ENCODE measurements at regions not wholly inside any gene's neighbourhood (a gene's known extent, or its start where the extent isn't known, plus 50 kb on each side); places are given as distances from the start of the nearest gene placed in this dataset.

DNA sequence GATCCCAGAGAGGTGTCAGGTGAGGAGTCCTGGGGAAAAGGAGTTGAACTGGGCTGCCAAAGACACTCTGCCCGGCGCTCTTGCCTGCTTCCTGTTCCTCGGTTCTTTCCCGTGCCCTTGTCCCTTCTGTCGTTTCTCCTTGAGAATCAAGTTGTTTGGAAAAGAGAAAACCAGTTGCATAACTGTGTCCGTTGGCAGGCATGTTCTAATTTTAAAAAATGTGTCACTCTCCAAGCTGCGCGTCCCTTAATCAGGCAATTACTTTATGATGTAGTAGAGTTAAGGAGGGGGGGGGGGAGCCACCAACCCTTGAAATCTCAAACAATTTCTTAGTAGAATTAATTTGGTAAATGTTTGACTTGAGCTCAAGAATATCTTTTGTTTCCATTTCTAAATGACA is 105.9 kb upstream of the IGSF21 start:
- Histone ChIP-seq H4K91ac (replicated peaks; ENCODE audit: insufficient read length, low read length) (no peak overlapping the region), H2BK120ac (replicated peaks; ENCODE audit: low read depth, low read length) (no peak overlapping the region), H3K79me1 (ENCODE audit: low read depth, low read length) (no peaks in the 10 kb centered on the region), H3K4me3 (ENCODE audit: extremely low read depth in 1 of 4, insufficient read depth in 2 of 4, low read depth in 3 of 4, low read length in 4 of 4) (no peak overlapping the region), H4K20me1 (replicated peaks in 1 of 2; ENCODE audit: control insufficient read depth in 1 of 2, insufficient read depth in 2 of 2, low read length in 2 of 2) (no peaks in the 10 kb centered on the region), H3K56ac (replicated peaks; ENCODE audit: insufficient read length, low read depth, low read length) (no peak overlapping the region), H4K8ac (ENCODE audit: extremely low read depth, insufficient read depth, low read length) (no peak overlapping the region), H3K4me1 (replicated peaks in 1 of 4; ENCODE audit: control insufficient read depth in 3 of 4, insufficient read depth in 4 of 4, low read length in 3 of 4) (no peaks in the 10 kb centered on the region; a peak in 2 of 7 replicates), H2BK5ac (ENCODE audit: low read depth, low read length) (no peak overlapping the region), H2AK5ac (ENCODE audit: low read depth, low read length) (no peak overlapping the region), H3K36me3 (ENCODE audit: control insufficient read depth in 2 of 4, insufficient read depth in 4 of 4, low read length in 3 of 4) (no peaks in the 10 kb centered on the region), H3K4ac (replicated peaks; ENCODE audit: insufficient read length, low read depth, low read length) (no peak overlapping the region), H3K79me2 (ENCODE audit: control insufficient read depth in 1 of 2, insufficient read depth in 2 of 2, low read length in 2 of 2) (no peaks in the 10 kb centered on the region), H3K23ac (ENCODE audit: insufficient read length) (no peak overlapping the region), H3K18ac (ENCODE audit: extremely low read depth, low read length) (no peak overlapping the region), H3K4me2 (ENCODE audit: insufficient read depth in 1 of 2, low read depth in 2 of 2, low read length in 2 of 2) (no peak overlapping the region), H3K27me3 (replicated peaks in 1 of 4; ENCODE audit: control insufficient read depth in 3 of 4, extremely low read depth in 1 of 4, insufficient read depth in 3 of 4, low read length in 3 of 4) (peaks cover 0 to 3% (median 1%) of the 10 kb centered on the region in 4 experiments; a peak in 2 of 7 replicates), H4K5ac (ENCODE audit: insufficient read length, low read depth, low read length) (no peak overlapping the region), H3K9me3 (ENCODE audit: insufficient read depth in 2 of 2, low read depth in 1 of 2, low read length in 1 of 2) (no peaks in the 10 kb centered on the region), H3K27ac (ENCODE audit: low read depth, low read length) (no peak overlapping the region), H3K9ac (replicated peaks in 1 of 4; ENCODE audit: extremely low read depth in 1 of 4, low read depth in 3 of 4, low read length in 3 of 4) (no peak overlapping the region), H3K23me2 (ENCODE audit: low read depth, low read length) (no peaks in the 10 kb centered on the region), H2AFZ (ENCODE audit: low read length) (no peak overlapping the region), H2BK20ac (ENCODE audit: low read length) (no peak overlapping the region), H2BK12ac (ENCODE audit: low read depth, low read length) (no peak overlapping the region), H2BK15ac (ENCODE audit: low read length) (0 out of 2 replicates have a peak overlapping the region, but pooled peaks have one; percentile 18), H3K14ac (ENCODE audit: insufficient read length) (no peak overlapping the region)
- TF ChIP-seq SUZ12 (IDR thresholded peaks at IDR 0.05; ENCODE audit: low read length): no peak
- TF ChIP-seq SIRT6 (IDR thresholded peaks at IDR 0.05; ENCODE audit: low read length): no peak
- TF ChIP-seq FOSL1 (IDR thresholded peaks at IDR 0.05; ENCODE audit: insufficient read depth, low read depth, low read length): no peak
- TF ChIP-seq ATF2 (IDR thresholded peaks at IDR 0.05; ENCODE audit: low read length): no peak
- no peak for TF ChIP-seq KDM4A (IDR thresholded peaks at IDR 0.05; ENCODE audit: low read depth, low read length, severe bottlenecking)
- no peak for DNase-seq (ENCODE audit: low read depth in 1 of 2, low spot score in 2 of 2)
- WGBS, 2 experiments (ENCODE audit: extremely low coverage in 1 of 2, insufficient coverage in 1 of 2, insufficient read length in 1 of 2, insufficient replicate concordance in 2 of 2, low coverage in 1 of 2, low lambda C conversion rate in 2 of 2, missing lambda C conversion rate in 1 of 2): 92% methylated on average over 8 of the region's 8 CpGs; no CpG with 5 or more reads in 1 of the 2 experiments
- FAIRE-seq: no peak
- POLR2A ChIA-PET (ENCODE audit: partially characterized antibody): no interaction called here
- CTCF ChIA-PET (ENCODE audit: partially characterized antibody): interaction anchor here (1.5 to 1.6 kb wide), 2 partner anchors 9 to 19 kb away, joined by 4 to 6 read pairs; no protein-coding TSS in a partner anchor
